Stomach (tissue), 4 donors: ENCODE measurements at regions not wholly inside any gene's neighbourhood (a gene's known extent, or its start where the extent isn't known, plus 50 kb on each side); places are given as distances from the start of the nearest gene placed in this dataset.
"Not testable (repeated sequence)": the region's sequence is repeated elsewhere in the genome, so short reads cannot be mapped to it uniquely, and the experiment has no call there.

ENCODE experiments used
- EP300 ChIP-seq: sonication (generic); formaldehyde crosslinking; IDR thresholded peaks from one replicate; pipeline ENCODE4 v1.6.1; 2017; ENCODE audit warnings: antibody characterized with exemption
- POLR2A ChIP-seq, 4 donors: fragments of 450-650 bp; IDR thresholded peaks; one replicate each; pipeline ENCODE4 v1.6.1; 2016; ENCODE audit warnings: antibody characterized with exemption in 4 of 4, control low read depth in 2 of 4, mild to moderate bottlenecking in 1 of 4, moderate library complexity in 1 of 4
- POLR2AphosphoS5 ChIP-seq, 3 donors: sonication (generic); formaldehyde crosslinking; IDR thresholded peaks; one replicate each; pipeline ENCODE4 v1.6.1; 2016; ENCODE audit warnings: antibody characterized with exemption in 3 of 3
- TF ChIP-seq, protein P1 (sequence below), 7 experiments: fragments of 450-650 bp in 4 of 7; fragments of 200-600 bp in 3 of 7; sonication (generic) in 3 of 7; IDR thresholded peaks; one replicate each; pipeline ENCODE4 v1.5.1; 2016 to 2019; ENCODE audit warnings: antibody characterized with exemption in 7 of 7, control low read depth in 2 of 7, mild to moderate bottlenecking in 1 of 7

DNA sequence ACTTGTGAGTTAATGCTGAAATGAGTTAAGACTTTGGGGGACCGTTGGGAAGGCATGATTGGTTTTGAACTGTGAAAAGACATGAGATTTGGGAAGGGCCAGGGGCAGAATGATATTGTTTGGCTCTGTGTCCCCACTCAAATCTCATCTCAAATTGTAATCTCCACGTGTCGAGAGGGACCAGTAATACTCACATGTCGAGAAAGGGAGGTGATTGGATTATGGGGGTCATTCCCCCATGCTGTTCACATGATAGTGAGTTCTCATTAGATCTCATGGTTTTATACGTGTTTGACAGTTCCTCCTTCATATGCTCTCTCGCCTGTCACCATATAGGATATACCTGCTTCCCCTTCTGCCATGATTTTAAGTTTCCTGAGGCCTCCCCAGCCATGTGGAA is 245.3 kb downstream of the CGGBP1 start:
- TF ChIP-seq, protein P1, sequence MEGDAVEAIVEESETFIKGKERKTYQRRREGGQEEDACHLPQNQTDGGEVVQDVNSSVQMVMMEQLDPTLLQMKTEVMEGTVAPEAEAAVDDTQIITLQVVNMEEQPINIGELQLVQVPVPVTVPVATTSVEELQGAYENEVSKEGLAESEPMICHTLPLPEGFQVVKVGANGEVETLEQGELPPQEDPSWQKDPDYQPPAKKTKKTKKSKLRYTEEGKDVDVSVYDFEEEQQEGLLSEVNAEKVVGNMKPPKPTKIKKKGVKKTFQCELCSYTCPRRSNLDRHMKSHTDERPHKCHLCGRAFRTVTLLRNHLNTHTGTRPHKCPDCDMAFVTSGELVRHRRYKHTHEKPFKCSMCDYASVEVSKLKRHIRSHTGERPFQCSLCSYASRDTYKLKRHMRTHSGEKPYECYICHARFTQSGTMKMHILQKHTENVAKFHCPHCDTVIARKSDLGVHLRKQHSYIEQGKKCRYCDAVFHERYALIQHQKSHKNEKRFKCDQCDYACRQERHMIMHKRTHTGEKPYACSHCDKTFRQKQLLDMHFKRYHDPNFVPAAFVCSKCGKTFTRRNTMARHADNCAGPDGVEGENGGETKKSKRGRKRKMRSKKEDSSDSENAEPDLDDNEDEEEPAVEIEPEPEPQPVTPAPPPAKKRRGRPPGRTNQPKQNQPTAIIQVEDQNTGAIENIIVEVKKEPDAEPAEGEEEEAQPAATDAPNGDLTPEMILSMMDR (IDR thresholded peaks at IDR 0.05) = not testable (repeated sequence)
- not testable (repeated sequence) for TF ChIP-seq POLR2AphosphoS5 (IDR thresholded peaks at IDR 0.05); POLR2A (IDR thresholded peaks at IDR 0.05); EP300
